ENCODE measurements at regions not wholly inside any gene's neighbourhood (a gene's known extent, or its start where the extent isn't known, plus 50 kb on each side); places are given as distances from the start of the nearest gene placed in this dataset.

GRCh38 chr12:87778065-87778464 is 251.1 kb downstream of the C12orf50 start:
- Histone ChIP-seq H3K27ac (no peak overlapping the region), H3K4me1 (no peaks in the 10 kb centered on the region), H3K27me3 (no peaks in the 10 kb centered on the region), H3K4me3 (no peak overlapping the region), H3K9me3 (no peaks in the 10 kb centered on the region), H3K36me3 (no peaks in the 10 kb centered on the region)
- no peak for DNase-seq
- WGBS, 2 donors (ENCODE audit: low coverage in 1 of 2): 68 to 100% methylated on average over 1 of the region's 1 CpG
- intact Hi-C loops (cut with DNase I; ENCODE audit: low total_unique reads) (no loop called here), in situ Hi-C loops (cut with MboI; ENCODE audit: low pct_ligation_motif_present in 1 of 4, low pct_unique_long_range_greater_than_20kb in 1 of 4, low sequenced_read_pairs in 3 of 4) (no loop called here)
- TF ChIP-seq CTCF (IDR thresholded peaks at IDR 0.05): no peak
- no peak for TF ChIP-seq POLR2AphosphoS5 (IDR thresholded peaks at IDR 0.05)
- no peak for TF ChIP-seq POLR2A (IDR thresholded peaks at IDR 0.05)
- no peak for TF ChIP-seq EP300 (IDR thresholded peaks at IDR 0.05; ENCODE audit: low read depth)

- in situ Hi-C loops (cut with MboI; ENCODE audit: low pct_ligation_motif_present in 1 of 4, low pct_unique_long_range_greater_than_20kb in 1 of 4, low sequenced_read_pairs in 3 of 4): no loop called here
- H3K9me3 ChIP-seq: no peaks in the 10 kb centered on the region
- no peak for TF ChIP-seq CTCF (IDR thresholded peaks at IDR 0.05)
- H3K36me3 ChIP-seq: no peaks in the 10 kb centered on the region
- no peaks in the 10 kb centered on the region for H3K4me1 ChIP-seq
- DNase-seq: no peak
- no peak overlapping the region for H3K4me3 ChIP-seq
- H3K27ac ChIP-seq: no peak overlapping the region
- intact Hi-C loops (cut with DNase I; ENCODE audit: low total_unique reads): no loop called here
- no peaks in the 10 kb centered on the region for H3K27me3 ChIP-seq
Measured at GRCh38 chr12:87775784-87776183, 253.4 kb downstream of the C12orf50 start.

- DNase-seq: no peak
Measured at GRCh38 chr12:87775051-87775450, 254.2 kb downstream of the C12orf50 start.

GRCh38 chr12:87772401-87772800 is 256.8 kb downstream of the C12orf50 start:
- no peaks in the 10 kb centered on the region for H3K4me1 ChIP-seq
- no peak overlapping the region for H3K4me3 ChIP-seq
- in situ Hi-C loops (cut with MboI; ENCODE audit: low pct_ligation_motif_present in 1 of 4, low pct_unique_long_range_greater_than_20kb in 1 of 4, low sequenced_read_pairs in 3 of 4): no loop called here
- H3K36me3 ChIP-seq: no peaks in the 10 kb centered on the region
- no peaks in the 10 kb centered on the region for H3K9me3 ChIP-seq
- intact Hi-C loops (cut with DNase I; ENCODE audit: low total_unique reads): no loop called here
- WGBS, 2 donors (ENCODE audit: low coverage in 1 of 2): 58 to 73% methylated on average over 2 of the region's 2 CpGs
- TF ChIP-seq EP300 (IDR thresholded peaks at IDR 0.05; ENCODE audit: low read depth) (no peak), POLR2A (IDR thresholded peaks at IDR 0.05) (no peak), POLR2AphosphoS5 (IDR thresholded peaks at IDR 0.05) (no peak), CTCF (IDR thresholded peaks at IDR 0.05) (no peak)
- H3K27me3 ChIP-seq: no peaks in the 10 kb centered on the region
- H3K27ac ChIP-seq: no peak overlapping the region
- no peak for DNase-seq

More at GRCh38 chr12:87775051-87775450, 254.2 kb downstream of the C12orf50 start:
- Histone ChIP-seq H3K4me1 (no peaks in the 10 kb centered on the region), H3K4me3 (no peak overlapping the region), H3K9me3 (no peaks in the 10 kb centered on the region), H3K36me3 (no peaks in the 10 kb centered on the region), H3K27ac (no peak overlapping the region), H3K27me3 (no peaks in the 10 kb centered on the region)
- TF ChIP-seq POLR2AphosphoS5 (IDR thresholded peaks at IDR 0.05) (no peak), POLR2A (IDR thresholded peaks at IDR 0.05) (no peak), CTCF (IDR thresholded peaks at IDR 0.05) (no peak), EP300 (IDR thresholded peaks at IDR 0.05; ENCODE audit: low read depth) (no peak)
- intact Hi-C loops (cut with DNase I; ENCODE audit: low total_unique reads): no loop called here
- in situ Hi-C loops (cut with MboI; ENCODE audit: low pct_ligation_motif_present in 1 of 4, low pct_unique_long_range_greater_than_20kb in 1 of 4, low sequenced_read_pairs in 3 of 4): no loop called here

Data from transverse colon (tissue), 4 donors.